ENCODE measurements at regions not wholly inside any gene's neighbourhood (a gene's known extent, or its start where the extent isn't known, plus 50 kb on each side); places are given as distances from the start of the nearest gene placed in this dataset.

DNA sequence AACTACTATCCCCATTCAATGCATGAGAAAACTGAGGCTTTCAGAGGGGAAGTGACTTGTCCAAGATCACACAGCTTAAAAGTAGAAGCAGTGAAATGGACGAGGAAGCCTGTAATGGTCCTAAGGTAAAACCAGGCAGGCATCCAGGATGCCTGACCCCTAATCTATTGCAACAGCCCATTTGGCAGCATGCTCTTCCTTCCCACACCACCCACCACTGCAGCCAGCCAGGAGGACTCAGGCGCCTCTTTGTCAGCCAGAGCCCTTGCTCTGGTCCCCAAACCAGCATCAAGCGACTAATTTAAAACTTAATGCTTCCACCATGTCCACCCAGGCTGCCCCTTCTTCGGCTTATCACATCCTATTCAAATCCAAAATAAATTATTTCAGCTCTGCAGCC lies 541.6 kb downstream of the CDK5RAP2 start:
- TF ChIP-seq CTCF (IDR thresholded peaks at IDR 0.05) (no peak), POLR2A (IDR thresholded peaks at IDR 0.05) (no peak)
- intact Hi-C loops (cut with DNase I; ENCODE audit: low total_unique reads) = no loop called here
- no peak for DNase-seq (ENCODE audit: low spot score in 2 of 2)
- WGBS, 2 donors = 74% methylated on average over 4 of the region's 4 CpGs
- H3K4me3 ChIP-seq (ENCODE audit: low read depth, poor library complexity, severe bottlenecking) = no peak overlapping the region

- intact Hi-C loops (cut with DNase I; ENCODE audit: low total_unique reads) = no loop called here
- TF ChIP-seq POLR2A (IDR thresholded peaks at IDR 0.05) (no peak), CTCF (IDR thresholded peaks at IDR 0.05) (no peak)
- whole genome bisulfite sequencing, 2 donors = 92 to 93% methylated on average over 9 of the region's 9 CpGs
- H3K4me3 ChIP-seq (ENCODE audit: low read depth, poor library complexity, severe bottlenecking) = no peak overlapping the region
- DNase-seq (ENCODE audit: low spot score in 2 of 2) = no peak
Observed at GRCh38 chr9:120032639-120033038, 547.3 kb downstream of the CDK5RAP2 start.

GRCh38 chr9:120030847-120031246 lies 549.1 kb downstream of the CDK5RAP2 start:
- 47 to 48% methylated on average over 5 of the region's 5 CpGs for WGBS, 2 donors
- intact Hi-C loops (cut with DNase I; ENCODE audit: low total_unique reads) = no loop called here
- no peak overlapping the region for H3K4me3 ChIP-seq (ENCODE audit: low read depth, poor library complexity, severe bottlenecking)
- DNase-seq (ENCODE audit: low spot score in 2 of 2) = no peak
- no peak for TF ChIP-seq CTCF (IDR thresholded peaks at IDR 0.05)
- no peak for TF ChIP-seq POLR2A (IDR thresholded peaks at IDR 0.05)

GRCh38 chr9:120018550-120018949 lies 561.4 kb downstream of the CDK5RAP2 start:
- DNase-seq (ENCODE audit: low spot score in 2 of 2) = no peak
- intact Hi-C loops (cut with DNase I; ENCODE audit: low total_unique reads) = no loop called here
- no peak for TF ChIP-seq CTCF (IDR thresholded peaks at IDR 0.05)
- TF ChIP-seq POLR2A (IDR thresholded peaks at IDR 0.05) = no peak

GRCh38 chr9:120018037-120018436 lies 561.9 kb downstream of the CDK5RAP2 start:
- 64 to 65% methylated on average over 4 of the region's 4 CpGs for WGBS, 2 donors
- H3K4me3 ChIP-seq (ENCODE audit: low read depth, poor library complexity, severe bottlenecking) = no peak overlapping the region
- TF ChIP-seq CTCF (IDR thresholded peaks at IDR 0.05) = no peak
- no peak for TF ChIP-seq POLR2A (IDR thresholded peaks at IDR 0.05)
- intact Hi-C loops (cut with DNase I; ENCODE audit: low total_unique reads) = no loop called here
- no peak for DNase-seq (ENCODE audit: low spot score in 2 of 2)

More at GRCh38 chr9:120018550-120018949, 561.4 kb downstream of the CDK5RAP2 start:
- H3K4me3 ChIP-seq (ENCODE audit: low read depth, poor library complexity, severe bottlenecking) = no peak overlapping the region

- WGBS, 2 donors = 39 to 44% methylated on average over 2 of the region's 2 CpGs
- no peak for TF ChIP-seq CTCF (IDR thresholded peaks at IDR 0.05)
- TF ChIP-seq POLR2A (IDR thresholded peaks at IDR 0.05) = no peak
- intact Hi-C loops (cut with DNase I; ENCODE audit: low total_unique reads) = no loop called here
Observed at GRCh38 chr9:120016231-120016630, 563.7 kb downstream of the CDK5RAP2 start.

More at GRCh38 chr9:120016231-120016630, 563.7 kb downstream of the CDK5RAP2 start:
- no peak overlapping the region for H3K4me3 ChIP-seq (ENCODE audit: low read depth, poor library complexity, severe bottlenecking)
- no peak for DNase-seq (ENCODE audit: low spot score in 2 of 2)

Data from lower leg skin (tissue), 4 donors.